ENCODE measurements at regions not wholly inside any gene's neighbourhood (a gene's known extent, or its start where the extent isn't known, plus 50 kb on each side); places are given as distances from the start of the nearest gene placed in this dataset.

DNA sequence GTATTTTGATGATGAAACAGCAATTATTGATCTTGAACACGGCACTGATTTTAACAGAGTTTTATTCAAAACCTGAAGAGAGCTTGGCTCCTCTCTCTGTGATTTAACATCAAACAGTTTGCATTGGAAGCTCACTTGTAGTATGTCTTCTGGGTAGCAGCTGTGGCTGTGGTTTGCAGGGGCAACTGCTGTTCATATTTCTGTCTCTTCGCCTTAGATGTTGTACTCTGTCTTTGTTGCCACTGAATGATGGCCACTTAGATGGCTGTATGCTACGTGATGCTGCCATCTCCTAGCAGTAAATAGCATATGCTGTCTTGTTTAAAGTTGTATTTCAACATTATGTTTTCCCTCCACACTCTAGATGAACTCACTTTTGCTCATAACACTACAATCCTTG lies 1743.0 kb upstream of the TENM3 start:
- H3K27ac ChIP-seq, result no peak overlapping the region
- no peak for DNase-seq (ENCODE audit: extremely low spot score in 2 of 2)
- H3K36me3 ChIP-seq, result no peaks in the 10 kb centered on the region
- TF ChIP-seq, protein P1, sequence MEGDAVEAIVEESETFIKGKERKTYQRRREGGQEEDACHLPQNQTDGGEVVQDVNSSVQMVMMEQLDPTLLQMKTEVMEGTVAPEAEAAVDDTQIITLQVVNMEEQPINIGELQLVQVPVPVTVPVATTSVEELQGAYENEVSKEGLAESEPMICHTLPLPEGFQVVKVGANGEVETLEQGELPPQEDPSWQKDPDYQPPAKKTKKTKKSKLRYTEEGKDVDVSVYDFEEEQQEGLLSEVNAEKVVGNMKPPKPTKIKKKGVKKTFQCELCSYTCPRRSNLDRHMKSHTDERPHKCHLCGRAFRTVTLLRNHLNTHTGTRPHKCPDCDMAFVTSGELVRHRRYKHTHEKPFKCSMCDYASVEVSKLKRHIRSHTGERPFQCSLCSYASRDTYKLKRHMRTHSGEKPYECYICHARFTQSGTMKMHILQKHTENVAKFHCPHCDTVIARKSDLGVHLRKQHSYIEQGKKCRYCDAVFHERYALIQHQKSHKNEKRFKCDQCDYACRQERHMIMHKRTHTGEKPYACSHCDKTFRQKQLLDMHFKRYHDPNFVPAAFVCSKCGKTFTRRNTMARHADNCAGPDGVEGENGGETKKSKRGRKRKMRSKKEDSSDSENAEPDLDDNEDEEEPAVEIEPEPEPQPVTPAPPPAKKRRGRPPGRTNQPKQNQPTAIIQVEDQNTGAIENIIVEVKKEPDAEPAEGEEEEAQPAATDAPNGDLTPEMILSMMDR (IDR thresholded peaks at IDR 0.05), result no peak
- no peak for TF ChIP-seq POLR2AphosphoS5 (IDR thresholded peaks at IDR 0.05; ENCODE audit: insufficient read depth in 1 of 2, low read depth in 1 of 2)
- TF ChIP-seq POLR2A (IDR thresholded peaks at IDR 0.05), result no peak
- H3K4me1 ChIP-seq, result no peaks in the 10 kb centered on the region
- no peaks in the 10 kb centered on the region for H3K9me3 ChIP-seq
- intact Hi-C loops (cut with DNase I), result no loop called here
- no peaks in the 10 kb centered on the region for H3K27me3 ChIP-seq
- no peak overlapping the region for H3K4me3 ChIP-seq

DNA sequence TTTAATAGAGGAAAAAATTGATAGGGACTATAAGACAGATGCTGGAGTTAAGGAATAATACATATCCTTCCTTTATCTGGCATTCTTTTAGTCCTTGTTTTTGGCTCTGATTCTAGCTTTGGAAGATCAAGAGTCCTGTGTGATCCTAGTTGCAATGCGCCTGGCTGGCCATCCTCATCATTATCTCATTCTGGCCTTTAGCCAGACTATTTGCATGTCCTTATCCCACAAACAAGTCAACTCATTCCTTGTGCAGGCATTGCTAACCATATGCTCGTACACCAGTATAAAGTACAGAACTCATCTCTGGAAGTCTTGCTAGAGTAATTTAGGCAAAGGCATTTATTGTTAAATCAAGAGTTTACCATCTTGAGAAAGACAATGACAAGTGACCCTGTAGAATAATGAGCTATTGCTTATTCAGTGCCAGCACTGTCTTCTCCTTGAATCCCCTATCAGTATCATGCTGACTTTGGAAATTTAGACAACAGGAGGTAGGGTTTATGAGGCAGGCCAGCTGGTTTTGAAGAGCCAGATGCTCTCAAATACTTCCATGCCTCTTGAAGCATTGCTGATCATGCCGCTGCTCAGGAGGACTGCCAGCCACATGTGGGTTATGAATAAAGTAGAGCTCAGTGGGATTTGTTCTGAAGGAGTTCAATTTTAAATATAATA lies 1730.3 kb upstream of the TENM3 start:
- Histone ChIP-seq H3K27me3 (no peaks in the 10 kb centered on the region), H3K9me3 (no peaks in the 10 kb centered on the region), H3K36me3 (no peaks in the 10 kb centered on the region), H3K27ac (no peak overlapping the region), H3K4me3 (no peak overlapping the region), H3K4me1 (no peaks in the 10 kb centered on the region)
- intact Hi-C loops (cut with DNase I), result no loop called here
- TF ChIP-seq, protein P1 (IDR thresholded peaks at IDR 0.05), result no peak
- TF ChIP-seq POLR2A (IDR thresholded peaks at IDR 0.05) (no peak), POLR2AphosphoS5 (IDR thresholded peaks at IDR 0.05; ENCODE audit: insufficient read depth in 1 of 2, low read depth in 1 of 2) (no peak)
- no peak for DNase-seq (ENCODE audit: extremely low spot score in 2 of 2)

DNA sequence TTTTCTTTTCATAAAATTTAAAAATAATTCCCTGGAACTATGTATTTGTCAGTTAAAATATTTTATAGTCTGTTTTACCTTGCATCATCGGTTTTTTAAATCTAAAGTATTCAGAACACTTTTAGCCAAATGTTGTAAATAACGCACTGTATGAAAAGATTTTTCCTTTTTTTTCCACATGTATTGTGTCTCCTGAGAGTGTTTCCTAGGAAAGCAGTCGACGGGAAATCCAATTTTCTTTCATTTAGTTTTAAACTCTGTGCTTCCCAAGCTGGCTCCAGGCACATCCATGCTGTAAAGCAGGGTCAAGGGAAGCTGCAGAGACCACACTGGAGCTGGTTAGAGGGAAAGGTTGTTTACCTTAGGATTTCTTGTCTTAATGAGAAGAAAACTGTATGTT lies 1724.3 kb upstream of the TENM3 start:
- Histone ChIP-seq H3K27ac (no peak overlapping the region), H3K4me1 (no peaks in the 10 kb centered on the region), H3K4me3 (no peak overlapping the region), H3K9me3 (no peaks in the 10 kb centered on the region), H3K27me3 (no peaks in the 10 kb centered on the region), H3K36me3 (no peaks in the 10 kb centered on the region)
- no peak for TF ChIP-seq POLR2A (IDR thresholded peaks at IDR 0.05)
- TF ChIP-seq, protein P1 (IDR thresholded peaks at IDR 0.05), result no peak
- TF ChIP-seq POLR2AphosphoS5 (IDR thresholded peaks at IDR 0.05; ENCODE audit: insufficient read depth in 1 of 2, low read depth in 1 of 2), result no peak
- intact Hi-C loops (cut with DNase I), result no loop called here
- DNase-seq (ENCODE audit: extremely low spot score in 2 of 2), result no peak

DNA sequence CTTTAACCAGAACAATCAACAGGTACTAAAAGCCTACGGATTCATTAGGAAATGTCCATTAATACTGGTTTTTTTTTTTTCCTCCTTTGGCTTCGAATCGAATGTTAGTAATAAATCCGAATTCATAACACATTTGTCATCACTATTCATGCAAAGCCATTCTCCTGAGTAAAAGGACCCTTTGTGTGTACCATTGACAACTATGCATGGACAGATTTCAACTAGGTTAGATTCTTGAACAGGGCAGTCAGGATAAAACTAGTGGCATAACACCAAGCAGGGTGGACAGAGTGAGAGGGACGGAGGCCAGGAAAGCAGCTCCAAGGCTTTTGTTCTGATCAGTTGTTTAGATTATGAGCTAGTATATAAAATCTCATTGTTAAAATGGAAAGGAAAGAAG lies 1722.0 kb upstream of the TENM3 start:
- Histone ChIP-seq H3K27ac (no peak overlapping the region), H3K4me3 (no peak overlapping the region), H3K36me3 (no peaks in the 10 kb centered on the region), H3K9me3 (no peaks in the 10 kb centered on the region), H3K27me3 (no peaks in the 10 kb centered on the region), H3K4me1 (no peaks in the 10 kb centered on the region)
- TF ChIP-seq POLR2A (IDR thresholded peaks at IDR 0.05), result no peak
- TF ChIP-seq, protein P1 (IDR thresholded peaks at IDR 0.05), result no peak
- TF ChIP-seq POLR2AphosphoS5 (IDR thresholded peaks at IDR 0.05; ENCODE audit: insufficient read depth in 1 of 2, low read depth in 1 of 2), result no peak
- no peak for DNase-seq (ENCODE audit: extremely low spot score in 2 of 2)
- intact Hi-C loops (cut with DNase I), result no loop called here

GRCh38 chr4:180525523-180526077 lies 1717.6 kb upstream of the TENM3 start:
- TF ChIP-seq POLR2A (IDR thresholded peaks at IDR 0.05) (no peak), POLR2AphosphoS5 (IDR thresholded peaks at IDR 0.05; ENCODE audit: insufficient read depth in 1 of 2, low read depth in 1 of 2) (no peak)
- TF ChIP-seq, protein P1 (IDR thresholded peaks at IDR 0.05), result no peak
- Histone ChIP-seq H3K36me3 (no peaks in the 10 kb centered on the region), H3K9me3 (no peaks in the 10 kb centered on the region), H3K4me1 (no peaks in the 10 kb centered on the region), H3K27me3 (no peaks in the 10 kb centered on the region), H3K4me3 (no peak overlapping the region), H3K27ac (no peak overlapping the region)
- DNase-seq (ENCODE audit: extremely low spot score in 2 of 2), result no peak
- intact Hi-C loops (cut with DNase I), result no loop called here

All from vagina (tissue), 2 donors.